Activated CD4-positive, alpha-beta T cell treated with anti-CD3 and anti-CD28 coated beads for 4 hours (primary cell): ENCODE measurements at regions not wholly inside any gene's neighbourhood (a gene's known extent, or its start where the extent isn't known, plus 50 kb on each side); places are given as distances from the start of the nearest gene placed in this dataset.

Source experiments
- DNase-seq, 2 donors: peaks; one replicate each; pipeline ENCODE4 v3.0.0-alpha.2; 2020

DNA sequence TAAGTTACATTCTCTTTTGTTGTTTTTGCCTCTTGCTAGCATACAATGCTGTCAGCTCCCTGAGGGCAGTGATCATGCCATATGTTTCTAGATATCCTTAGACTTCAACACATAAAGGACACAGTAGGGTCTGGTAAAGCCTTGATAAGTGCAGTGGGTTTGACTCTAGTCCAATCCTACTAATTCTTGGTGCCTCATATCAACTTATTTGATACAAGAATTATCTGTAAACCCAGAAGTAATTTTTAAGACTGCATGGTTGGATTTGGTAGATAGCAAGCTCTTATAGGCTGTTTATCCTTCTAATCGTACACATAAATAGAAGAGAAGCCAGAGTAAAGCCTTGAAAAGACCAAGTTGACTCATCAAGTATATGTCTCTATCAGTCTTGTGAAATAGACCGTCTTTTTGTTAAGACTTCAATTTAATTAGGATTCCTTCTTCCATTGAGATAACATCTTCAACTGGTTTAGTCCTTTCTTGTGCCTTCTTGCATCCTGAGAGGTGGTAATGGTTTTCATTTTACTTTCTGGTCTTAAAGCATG lies 265.6 kb upstream of the CDIN1 start:
- no peak for DNase-seq

DNA sequence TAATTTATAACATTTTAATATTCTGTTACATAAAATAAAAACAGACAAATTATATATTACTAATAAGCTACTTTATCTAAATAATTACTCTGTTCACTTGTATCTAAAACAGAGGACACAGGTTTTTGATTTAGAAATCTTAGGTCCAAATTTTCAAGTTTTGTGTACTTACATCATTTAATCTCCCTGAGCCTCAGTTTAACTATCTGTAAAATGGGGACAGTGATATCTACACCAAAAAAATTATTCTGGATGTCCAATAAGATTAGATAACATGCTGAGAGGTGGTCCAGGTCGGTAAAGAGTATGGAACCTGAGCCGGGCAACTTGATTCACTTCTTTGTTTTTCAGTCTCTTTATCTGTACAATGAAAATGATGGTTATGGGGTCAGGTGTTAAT lies 263.8 kb upstream of the CDIN1 start:
- no peak for DNase-seq

DNA sequence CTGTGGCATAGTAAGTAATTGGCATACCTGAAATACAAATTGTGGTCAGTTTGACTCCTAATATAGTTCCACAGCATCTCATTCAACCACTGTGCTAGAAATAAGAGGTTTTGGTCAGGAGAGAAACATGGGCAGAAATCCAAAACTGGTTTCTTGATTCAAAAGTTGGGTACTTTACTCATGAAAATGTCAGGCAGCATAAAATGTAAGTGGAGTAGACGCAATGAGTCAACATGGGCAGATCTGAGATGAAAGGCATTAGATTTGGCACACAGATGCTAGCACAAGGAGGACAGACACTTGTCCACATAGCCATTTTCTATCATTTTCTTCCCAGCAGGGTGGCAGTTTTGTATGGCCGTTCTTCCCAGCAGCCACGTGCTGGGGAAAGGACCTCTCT lies 255.8 kb upstream of the CDIN1 start:
- DNase-seq = no peak

DNA sequence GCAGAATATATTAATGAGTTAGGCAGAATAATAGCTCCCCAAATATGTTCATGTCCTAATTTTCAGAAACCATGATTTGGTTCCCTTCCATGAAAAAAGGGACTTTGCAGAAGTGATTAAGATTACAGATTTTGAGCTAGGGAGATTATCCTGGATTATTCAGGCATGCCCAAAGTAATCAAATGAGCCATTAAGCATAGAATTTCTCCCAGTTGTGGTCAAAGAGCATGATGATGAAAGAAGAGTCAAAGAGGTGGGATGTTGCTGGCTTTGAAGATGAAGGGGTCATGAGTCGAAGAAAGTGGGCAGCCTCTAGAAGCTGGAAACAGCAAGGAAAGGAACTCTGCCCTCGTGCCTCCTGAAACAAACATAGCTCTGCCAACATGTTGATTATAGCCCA lies 254.2 kb upstream of the CDIN1 start:
- no peak for DNase-seq

DNA sequence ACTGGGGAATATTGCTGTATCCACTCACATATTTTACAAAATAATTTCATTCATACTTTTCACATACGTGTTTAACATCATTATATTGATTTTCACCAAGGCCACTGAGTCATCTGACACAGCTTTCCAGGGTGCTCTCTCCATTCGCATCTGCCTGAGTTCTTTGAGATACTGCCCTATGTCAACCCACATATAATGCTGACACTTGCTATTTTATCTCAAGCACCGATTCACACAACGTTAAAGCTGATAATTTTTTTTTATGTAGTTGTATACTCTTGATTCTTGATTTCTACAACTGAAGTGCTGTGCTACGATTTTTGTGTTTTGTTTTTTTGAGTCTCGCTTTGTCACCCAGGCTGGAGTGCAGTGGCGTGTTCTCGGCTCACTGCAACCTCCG lies 249.8 kb upstream of the CDIN1 start:
- no peak for DNase-seq

DNA sequence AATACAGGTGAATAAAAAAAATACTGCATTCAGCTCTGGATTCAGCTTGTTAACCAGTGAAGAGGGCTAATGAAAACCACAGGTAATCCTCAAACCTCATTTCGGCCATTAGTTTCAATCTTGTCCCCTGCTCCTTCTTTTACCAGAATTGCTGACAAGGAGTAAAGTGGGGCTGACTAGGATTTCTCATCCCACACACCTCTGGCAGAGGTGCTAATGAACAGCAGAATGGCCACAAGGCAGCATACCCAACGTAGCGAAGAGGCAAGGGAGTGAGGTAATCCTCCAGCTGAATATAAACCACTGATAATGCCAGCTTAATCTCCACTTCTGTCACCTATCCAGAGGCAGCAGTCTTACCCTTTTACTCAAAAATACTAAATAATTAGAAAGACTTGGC lies 248.8 kb upstream of the CDIN1 start:
- no peak for DNase-seq

DNA sequence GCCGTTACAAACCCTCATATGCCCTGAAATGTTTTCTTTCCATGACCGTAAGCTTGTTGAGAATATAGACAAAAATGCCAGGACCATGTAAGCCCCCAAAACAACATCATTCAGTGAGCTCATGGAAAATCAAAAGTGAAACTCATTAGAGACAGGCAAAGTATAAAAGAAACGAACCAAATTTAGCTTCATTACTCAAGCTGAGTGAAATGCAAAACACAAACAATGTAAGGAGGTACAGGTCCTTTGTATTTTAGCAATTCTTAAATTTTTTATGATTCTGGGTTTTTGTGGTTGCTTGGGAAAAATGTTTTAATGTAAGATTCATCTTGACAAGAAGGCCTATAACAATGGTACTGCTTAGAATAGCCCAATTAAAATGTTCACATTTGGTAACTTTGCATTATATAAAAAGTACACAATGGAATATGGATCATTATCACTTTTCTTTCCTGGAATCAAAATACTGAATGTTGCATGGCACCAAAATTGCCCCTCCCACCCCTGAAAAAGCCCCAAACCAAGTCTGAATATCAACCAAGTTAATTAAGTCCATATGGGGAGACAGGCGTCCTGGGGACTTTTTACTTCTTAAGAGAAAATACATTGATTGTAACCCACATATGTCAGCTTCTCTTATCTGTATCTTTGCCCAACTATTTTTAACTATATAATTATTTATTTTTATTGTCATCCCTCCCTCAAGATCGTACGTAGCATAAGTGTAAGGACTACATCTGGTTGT lies 247.7 kb upstream of the CDIN1 start:
- no peak for DNase-seq

DNA sequence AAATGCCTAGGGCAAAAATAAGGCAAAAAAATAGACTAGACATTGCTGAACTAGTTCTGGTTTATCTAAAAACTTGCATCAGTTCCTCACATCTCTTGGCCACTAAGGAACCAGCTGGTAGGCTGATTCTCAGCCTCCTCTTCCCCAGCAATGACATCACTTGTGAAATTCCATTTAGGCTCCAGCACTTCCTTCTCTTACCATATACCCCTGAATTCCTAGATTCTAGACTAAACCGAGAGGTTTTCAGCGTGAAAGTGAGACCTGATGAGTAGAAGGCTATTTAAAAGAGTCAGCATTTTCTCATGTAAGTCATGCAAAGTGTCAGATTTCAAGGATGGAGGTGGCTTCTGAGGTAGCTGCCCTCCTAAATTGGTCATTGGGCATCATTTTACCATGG lies 247.1 kb upstream of the CDIN1 start:
- no peak for DNase-seq

DNA sequence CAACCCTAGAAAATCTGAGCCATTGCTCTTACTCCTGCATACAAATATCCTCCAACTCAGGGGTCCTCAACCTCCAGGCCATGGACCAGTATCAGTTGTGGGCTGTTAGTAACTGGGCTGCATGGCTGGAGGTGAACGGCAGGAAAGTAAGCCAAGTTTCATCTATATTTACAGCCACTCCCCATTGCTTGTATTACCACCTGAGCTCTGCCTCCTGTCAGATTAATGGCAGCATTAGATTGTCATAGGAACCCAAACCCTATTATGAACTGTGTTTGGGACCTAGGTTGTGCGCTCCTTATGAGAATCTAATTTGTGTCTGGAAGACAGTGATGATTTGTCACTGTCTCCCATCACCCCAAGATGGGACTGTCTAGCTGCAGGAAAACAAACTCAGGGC lies 246.5 kb upstream of the CDIN1 start:
- DNase-seq = no peak

DNA sequence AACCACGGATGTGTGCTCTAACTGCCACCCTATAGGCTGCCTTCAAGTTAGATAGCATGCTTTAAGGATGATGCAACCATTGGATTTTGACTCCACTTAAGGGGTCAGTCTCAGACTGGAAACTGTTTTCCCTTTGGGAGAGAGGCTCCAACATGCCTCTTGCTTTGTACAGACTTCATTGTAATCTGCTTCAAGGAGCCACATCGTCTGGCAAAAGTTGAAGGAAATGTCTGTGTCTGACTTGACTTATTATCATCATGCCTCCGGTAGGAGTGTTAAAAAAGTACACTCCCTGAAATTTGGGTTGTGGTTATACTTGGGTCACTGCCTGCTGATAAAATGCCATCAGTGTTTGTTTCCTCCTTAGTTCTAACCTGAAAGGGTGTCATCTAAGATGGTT lies 245.4 kb upstream of the CDIN1 start:
- no peak for DNase-seq

DNA sequence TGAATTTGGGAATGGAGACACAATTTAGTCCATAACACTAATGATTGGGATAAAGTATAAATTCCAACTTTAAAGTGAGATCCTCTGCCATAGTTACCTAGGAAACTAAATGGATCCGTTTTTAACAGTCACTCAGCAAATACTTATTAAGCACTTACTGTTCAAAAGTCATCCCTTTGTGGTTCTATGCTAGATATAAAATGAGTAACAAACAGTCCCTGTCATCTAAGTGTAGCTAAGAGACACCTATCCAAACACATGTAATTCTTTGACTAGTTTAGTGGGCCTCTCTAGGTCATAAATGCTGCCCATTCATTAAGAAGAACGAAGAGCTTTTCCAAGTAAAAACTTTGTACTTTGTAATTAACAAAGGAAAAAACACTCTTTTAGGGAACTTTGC lies 244.2 kb upstream of the CDIN1 start:
- no peak for DNase-seq

DNA sequence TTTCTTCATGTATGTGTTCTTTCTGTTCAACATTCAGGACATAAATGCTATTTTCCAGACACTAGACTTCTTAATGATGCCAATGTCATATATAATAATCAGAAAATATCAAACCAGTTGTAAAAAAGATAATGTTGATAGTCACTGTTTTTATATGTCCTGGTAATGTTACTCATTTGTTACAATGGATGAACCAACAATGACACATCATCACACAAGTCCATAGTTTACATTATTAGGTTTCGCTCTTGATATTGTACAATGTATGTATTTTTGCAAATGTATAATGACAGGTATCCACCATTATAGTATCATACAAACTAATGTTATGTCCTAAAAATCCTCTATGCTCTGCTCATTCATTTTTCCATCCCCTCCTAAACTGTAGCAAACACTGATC lies 243.8 kb upstream of the CDIN1 start:
- no peak for DNase-seq

DNA sequence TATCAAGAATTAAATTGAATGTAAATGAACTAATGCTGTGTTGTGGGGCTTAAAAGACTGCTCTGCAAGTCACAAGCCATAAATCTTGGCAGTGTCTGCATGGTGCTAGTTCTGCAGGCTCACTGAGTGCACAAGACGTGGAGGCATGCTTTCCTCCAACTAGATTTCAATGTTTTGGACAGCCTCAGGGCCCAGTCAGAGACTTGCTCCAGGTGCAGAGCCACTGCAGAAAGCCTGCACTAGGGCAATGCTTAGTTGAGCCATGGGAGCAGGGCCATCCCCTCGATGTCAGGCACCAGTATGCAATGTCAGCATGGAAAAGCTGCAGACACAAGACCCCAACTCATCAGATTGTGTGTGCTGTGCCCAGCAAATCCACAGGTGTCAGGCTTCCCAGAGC lies 234.5 kb upstream of the CDIN1 start:
- DNase-seq = no peak

DNA sequence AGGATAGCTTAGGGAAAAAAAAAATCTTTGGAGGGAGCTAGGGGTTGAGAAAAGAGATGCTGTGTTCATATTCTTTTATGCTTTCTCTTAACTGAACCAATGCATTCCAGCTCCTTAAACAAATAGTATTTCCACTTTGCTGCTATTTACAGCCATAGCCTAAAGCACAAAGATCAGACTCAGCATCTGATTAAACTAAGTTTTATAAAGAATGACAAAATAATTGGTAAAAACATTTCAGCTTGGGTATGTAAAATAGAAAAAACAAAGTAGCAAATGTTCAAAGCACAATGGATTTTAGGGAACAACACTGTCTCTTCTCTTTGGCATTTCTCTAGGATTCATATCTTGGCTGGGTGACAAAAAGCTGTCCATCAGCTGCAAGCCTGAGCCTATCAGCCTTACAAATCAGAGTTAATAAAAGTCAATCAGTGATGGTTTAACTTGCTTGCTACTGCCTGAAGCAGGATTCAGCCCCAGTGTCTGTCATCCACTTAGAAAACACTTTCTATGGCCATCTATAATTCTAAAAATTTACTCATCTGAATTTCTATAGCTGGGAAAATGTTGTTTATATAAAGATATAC lies 232.1 kb upstream of the CDIN1 start:
- no peak for DNase-seq

DNA sequence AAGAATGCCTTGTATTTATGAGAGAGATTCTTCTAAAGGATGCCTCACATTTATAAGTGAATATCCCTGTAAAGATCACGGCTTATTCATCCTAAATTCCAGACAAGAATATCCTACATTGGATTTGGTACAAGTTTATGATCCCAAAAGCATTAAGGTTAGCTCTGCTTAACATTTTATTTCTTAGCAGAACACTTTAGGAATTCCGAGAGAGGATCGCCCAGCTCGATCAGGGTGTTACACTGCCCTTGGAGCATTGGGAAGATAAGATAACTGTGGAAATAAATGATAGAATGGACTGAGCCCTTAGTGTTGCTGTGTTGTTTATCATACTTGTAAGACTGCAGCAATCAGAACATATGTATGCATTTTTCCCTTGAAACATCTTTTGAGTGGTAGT lies 223.0 kb upstream of the CDIN1 start:
- no peak for DNase-seq

DNA sequence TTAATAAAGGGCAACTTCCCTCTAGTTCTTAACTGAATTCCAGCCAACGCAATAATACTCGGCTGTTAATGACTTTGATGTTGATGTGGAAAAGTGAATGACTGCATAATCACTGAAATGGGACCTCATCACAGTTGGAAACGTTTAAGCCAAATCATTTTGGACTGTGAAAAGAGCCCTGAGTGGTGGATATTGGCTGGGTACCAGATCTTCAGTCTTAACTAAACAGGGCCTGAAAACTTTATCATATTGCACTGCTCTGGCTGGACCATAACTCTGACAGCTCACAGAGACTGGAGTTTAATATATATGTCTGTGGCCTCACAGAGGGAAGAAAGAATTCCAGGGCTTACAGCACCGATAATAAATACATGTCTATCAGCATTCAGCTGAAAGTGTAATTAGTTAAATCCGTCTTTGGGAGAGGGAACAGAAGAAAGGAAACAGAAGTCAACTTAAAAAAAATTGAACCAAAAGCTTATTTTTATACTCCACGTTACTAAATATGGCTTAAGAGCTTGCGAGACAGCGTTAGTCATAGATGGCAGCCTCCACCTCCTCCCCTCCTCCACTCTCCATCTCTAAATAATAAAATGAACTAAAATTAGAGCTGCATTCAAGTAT lies 222.3 kb upstream of the CDIN1 start:
- DNase-seq = no peak

DNA sequence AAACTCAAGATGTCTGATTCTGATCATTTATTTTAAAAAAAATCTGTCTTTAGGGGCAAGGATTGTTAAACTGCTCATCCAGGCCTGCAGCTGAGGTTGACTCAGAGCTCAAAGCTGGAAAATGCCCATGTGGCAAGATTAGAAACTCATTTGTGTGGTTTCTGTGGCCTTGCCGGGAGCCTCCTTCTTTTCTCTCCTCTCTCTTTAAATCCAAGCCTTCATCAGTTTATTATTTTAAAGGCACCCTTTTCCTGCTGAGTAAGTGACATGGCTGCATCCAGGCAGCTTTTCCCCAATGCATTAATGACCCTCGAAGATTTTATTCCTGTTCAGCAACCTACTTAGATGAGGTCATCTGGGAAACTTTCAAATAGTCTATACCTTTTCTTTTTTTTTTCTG lies 221.3 kb upstream of the CDIN1 start:
- DNase-seq = no peak

DNA sequence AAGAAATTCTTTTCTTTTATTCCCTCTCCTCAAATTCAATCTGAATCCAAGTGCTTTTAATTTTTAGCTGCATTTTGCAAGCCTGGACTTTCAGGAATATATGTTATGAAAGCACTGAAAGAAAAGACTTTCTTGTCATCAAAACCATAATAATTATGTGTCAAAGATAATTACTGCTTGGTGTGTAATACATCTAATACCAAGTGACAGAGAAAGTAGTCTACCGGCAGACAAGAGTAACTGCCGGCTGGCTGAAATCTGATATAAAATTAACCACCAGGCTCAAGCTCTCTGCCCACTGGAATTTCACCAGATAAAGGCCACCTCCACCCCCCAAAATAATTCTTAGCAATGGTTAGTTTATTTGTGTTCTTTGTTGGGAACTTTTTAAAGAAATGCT lies 220.9 kb upstream of the CDIN1 start:
- DNase-seq = no peak

DNA sequence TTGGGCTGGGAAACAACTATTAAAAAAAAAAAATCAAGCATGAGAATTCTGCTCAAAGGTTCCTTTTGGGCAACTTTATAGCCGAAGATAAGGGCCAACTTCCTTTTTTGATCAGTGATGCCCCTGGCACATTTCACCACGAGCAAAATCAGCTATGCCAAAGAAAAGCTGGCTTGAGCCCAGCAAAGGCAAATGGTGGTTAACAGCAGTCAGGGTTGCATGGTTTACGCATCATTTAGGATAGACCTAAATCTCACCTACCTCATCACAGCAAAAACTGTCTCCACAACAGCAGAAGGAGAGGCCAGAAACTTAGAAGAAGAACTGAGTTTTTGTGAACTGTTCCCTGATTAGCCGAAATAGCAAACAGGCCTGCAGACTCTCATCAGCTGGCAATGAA lies 220.1 kb upstream of the CDIN1 start:
- no peak for DNase-seq

DNA sequence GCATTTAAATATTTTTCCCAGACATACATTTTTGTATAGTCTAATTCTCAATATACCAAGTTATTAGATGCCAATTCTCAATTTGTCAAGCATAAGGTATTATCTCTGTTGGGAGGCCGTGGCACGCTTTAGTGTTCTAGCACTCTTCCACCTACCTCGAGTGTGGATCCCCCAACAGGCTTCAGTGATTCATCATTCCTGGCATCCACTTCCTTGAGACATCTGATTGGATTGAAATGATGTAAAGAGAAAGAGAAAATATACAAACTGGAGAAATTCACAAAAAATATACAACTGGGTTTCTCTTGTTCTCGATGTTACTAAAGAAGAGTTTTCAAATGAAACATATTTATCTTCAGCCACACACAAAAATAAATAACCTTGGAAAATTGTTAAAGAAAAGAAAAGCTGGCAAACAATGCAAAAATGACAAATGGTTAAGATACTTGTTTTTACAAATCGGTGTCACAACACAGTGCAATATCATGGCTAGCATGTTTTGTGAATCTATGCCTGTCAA lies 218.0 kb upstream of the CDIN1 start:
- DNase-seq = no peak

DNA sequence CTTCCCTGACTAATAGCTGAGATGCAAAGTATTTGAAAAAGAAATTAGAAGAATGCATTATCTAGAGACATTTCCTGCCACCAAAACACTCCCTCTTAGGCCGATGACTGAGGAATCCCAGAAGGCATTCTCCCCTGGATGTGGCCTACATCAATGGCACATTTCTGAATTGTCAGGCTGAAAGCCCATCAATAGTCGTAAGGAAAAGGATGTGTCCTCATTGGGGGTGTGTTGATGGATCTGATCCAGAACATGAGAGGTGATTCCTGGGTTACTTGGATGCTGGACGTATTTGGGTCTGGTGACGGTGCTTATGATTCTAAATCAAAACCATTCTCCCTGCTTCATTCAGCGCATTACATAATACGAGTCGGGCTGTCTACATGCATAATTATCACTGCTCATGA lies 216.9 kb upstream of the CDIN1 start:
- DNase-seq = no peak

DNA sequence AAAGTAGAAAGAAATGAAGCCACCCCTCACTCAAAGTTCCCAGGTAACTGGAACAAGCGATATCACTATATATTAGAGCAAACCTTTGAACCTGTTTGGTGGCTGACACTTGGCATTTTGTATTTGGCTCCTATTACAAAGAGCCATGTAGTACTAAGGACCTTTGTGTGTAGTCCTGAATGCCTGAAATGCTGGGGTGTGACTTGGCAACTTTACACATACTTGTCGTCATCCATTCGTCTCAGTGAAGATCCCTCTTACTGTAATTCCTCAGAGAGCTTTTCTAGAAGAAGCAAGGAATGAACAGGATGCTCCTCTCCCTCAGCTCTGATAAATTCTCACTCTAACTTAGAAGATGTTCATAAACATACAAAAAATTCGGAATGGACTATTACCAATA lies 216.1 kb upstream of the CDIN1 start:
- DNase-seq = no peak

DNA sequence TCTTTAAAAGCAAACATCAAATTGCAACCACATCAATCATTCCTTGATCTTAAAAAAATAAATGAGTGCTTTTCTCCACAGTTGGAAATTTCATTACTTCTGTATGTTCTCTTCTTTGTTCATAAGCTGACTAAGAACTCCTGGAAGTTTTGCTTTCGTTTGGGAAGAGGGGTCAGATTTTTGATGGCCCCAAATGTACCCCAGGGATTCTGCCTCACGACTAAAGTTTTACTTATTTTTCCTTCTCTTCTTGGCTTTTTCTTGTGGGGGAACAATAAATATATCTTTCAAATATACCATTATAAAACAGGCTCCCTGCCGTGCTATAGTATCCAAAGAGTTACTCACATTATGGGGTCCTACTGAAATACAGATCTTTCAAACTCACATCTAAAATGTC lies 215.0 kb upstream of the CDIN1 start:
- DNase-seq = no peak

DNA sequence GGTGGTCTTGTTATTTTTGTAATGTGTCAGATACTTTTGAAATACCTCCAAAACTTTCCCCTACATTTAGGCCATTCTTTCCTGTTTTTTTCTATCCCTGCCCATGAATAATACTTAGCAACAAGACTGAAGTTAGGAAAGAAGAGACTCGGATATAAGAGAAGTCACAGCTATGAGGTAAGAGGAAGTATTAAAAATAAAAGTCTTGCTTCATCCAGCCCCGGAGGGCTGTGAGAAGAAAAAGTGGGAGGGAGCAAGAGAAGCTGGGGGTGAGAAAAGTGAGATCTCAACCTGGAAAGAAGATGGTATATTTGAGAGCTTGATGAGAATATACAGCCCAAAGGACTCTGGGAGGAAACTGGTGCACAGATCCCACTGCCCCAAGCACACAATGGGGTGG lies 213.5 kb upstream of the CDIN1 start:
- DNase-seq = no peak
